ENCODE measurements at regions not wholly inside any gene's neighbourhood (a gene's known extent, or its start where the extent isn't known, plus 50 kb on each side); places are given as distances from the start of the nearest gene placed in this dataset.
"Not testable (repeated sequence)": the region's sequence is repeated elsewhere in the genome, so short reads cannot be mapped to it uniquely, and the experiment has no call there.

GRCh38 chr5:155116456-155117251 lies 103.1 kb downstream of the KIF4B start:
- DNase-seq, result no peak

DNA sequence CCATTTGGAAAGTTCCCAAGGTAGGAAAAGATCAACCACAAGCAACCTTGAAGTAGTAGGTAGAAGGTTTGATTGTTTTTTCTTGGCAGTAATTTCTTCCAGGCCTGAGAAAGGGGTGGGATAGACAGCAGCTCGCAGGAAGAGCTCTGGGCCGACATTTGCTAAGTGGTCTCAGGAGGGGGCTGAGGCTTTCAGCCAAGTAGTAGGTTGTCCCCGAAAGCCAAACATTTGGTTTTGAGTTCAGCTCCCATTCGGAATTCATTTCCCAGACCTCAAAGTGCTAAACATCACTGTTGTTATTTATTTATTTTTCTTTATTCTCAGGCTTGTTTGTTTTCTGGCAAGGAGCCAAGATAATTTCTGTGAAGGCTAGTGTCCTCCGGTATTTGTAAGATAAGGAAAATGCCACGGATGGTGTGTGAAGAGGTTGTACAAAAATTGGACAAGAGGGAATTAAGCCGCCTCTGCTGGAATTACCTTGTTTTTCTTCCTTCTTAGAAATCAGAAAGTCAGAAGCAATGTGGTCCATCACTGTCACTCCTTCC lies 112.1 kb downstream of the KIF4B start:
- DNase-seq, result no peak

- DNase-seq, result no peak
Observed at GRCh38 chr5:155126573-155126972, 113.0 kb downstream of the KIF4B start.

DNA sequence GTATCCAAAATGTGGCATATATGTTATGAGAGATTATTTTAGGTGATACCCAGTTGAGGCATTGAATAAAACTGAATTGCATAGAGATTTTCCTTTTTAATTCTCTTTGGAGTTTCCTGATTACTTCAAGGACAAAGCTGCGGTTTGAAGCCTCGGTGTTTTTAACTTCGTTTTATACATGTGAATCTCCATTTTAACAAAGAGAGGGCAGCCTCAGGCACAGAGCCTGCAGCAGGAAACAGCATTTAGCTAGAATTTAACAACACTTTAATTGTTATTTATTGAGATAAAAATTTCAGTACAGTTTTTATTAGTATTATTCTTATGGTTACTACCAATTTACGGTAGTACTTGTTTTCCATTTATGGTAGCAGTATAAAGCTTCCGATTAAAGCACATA lies 114.0 kb downstream of the KIF4B start:
- no peak for DNase-seq

DNA sequence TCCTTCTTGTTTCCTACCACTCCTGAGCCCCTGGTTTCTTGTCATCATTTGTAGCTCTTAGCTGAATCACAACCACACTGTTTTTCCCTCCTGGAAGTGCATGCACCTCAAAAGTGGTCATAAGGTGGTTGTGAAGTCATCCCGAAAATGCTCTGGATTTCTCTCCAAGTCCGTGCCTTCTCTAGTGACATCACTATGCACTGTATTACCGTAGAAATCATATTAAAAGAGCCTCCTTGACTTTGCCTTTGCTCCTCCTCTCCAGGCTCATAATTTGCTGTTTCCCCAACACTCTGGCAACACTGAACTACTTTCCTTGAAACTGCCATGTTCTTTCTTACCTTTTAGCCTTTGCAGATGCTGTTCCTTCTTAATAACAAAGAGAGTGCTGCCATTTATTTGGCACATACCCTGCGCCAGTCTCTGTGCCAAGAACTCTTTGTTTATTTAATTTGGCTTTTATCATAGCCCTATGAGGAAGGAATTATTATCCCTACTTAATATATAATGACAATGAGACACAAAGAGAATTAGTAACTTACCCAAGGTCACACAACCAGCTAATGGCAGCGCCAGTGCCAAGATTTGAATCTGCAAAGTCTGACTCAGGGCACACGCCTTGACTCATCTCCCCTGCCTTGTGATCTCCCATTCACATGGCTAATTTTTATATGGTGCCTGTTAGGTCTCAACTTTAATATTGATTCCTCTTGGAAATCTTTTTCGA lies 115.4 kb downstream of the KIF4B start:
- no peak for DNase-seq

DNA sequence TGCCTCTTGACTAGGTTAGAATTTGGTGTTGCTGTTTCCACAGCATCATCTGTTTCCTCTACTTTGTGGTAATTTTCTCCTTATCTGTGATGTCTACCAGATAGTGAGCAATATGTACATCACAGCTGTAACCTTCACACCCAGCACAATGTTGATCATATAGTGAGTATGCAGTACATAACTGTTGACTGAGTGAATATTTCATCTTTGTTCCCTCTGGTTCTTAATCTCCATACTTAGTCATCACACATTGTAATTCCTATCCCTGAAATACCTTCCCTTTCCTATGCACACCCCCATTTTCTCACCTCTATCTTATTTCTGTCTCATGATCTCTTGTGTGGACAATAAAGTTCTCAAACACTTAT lies 115.9 kb downstream of the KIF4B start:
- DNase-seq, result no peak

GRCh38 chr5:155134130-155134529 lies 120.6 kb downstream of the KIF4B start:
- no peak for DNase-seq

GRCh38 chr5:155136216-155136850 lies 122.8 kb downstream of the KIF4B start:
- DNase-seq, result no peak

GRCh38 chr5:155137683-155138082 lies 124.1 kb downstream of the KIF4B start:
- DNase-seq, result no peak

- DNase-seq, result no peak
Observed at GRCh38 chr5:155140646-155141045, 127.1 kb downstream of the KIF4B start.

DNA sequence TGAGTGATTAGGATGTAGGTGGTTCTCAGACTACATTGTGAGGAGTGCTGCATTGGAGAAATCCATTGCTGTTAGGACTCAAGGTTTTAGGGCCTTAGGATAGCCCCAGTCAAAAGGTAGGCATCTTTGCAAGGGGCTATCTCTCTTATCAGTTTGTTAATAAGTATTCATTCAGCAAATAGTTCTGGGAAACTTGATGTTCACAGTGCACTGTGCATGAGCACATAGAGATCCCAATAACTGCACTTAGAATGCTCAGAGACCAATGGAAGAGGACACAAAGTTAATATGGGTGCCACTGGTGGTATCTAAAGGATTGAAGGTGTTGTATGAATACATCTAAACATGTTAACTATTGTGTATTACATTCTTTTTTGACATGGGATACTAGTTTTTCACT lies 131.4 kb downstream of the KIF4B start:
- DNase-seq, result no peak

DNA sequence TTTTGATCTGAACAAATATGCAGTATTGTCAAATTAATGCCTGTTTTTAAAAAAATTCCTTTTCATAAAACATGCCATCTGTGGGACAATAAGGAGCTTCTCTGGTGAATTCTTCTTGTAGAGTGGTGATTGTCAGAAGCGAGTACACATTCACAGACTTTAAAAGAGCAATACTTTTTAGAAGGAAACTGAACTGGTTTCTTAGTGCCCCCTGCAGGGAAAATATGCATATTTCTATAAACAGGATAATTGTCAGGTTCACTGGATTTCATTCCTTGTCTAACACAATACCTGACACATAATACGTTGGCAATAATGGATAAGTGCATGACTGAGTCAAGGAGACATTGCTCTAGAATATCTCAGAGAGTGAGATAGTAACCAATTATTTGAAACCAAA lies 133.7 kb downstream of the KIF4B start:
- DNase-seq, result no peak

DNA sequence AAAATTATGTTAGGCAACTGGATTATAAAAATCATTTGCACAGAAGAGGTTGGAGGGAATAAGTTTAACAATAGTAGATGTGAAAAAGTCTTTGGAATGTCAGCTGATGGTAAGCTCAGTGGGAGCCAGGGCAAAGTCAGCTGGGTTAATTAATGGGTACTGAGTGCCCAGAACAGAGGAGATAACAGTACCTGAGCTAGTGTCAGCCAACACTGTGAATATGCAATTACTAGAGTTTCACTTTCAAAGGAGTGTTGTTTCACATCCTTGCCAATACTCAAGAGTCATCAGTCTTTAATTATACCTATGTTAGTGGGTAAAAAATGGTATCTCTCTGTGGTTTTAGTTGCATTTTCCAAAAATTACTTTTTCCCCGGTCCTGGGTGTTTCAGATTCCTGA lies 135.1 kb downstream of the KIF4B start:
- DNase-seq, result no peak

DNA sequence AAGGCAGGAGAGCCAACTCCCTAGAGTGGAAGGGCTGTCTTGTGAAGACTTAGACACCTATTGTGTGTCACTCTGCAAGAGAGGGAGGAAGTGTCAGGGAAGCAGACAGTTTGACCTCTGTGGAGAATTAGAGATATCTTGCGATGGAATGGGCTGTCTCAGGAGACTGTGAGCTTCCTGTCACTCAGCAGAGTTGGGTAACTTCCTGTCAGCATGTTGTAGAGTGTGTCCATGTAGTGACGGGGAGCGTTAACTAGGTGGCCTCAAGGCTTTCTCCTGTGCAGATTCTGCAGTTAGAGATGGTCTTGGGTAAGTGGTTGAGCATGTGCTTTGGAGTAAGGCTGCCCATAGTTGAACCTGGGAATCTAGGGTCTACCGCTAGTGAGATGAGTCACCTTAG lies 136.5 kb downstream of the KIF4B start:
- DNase-seq, result no peak

DNA sequence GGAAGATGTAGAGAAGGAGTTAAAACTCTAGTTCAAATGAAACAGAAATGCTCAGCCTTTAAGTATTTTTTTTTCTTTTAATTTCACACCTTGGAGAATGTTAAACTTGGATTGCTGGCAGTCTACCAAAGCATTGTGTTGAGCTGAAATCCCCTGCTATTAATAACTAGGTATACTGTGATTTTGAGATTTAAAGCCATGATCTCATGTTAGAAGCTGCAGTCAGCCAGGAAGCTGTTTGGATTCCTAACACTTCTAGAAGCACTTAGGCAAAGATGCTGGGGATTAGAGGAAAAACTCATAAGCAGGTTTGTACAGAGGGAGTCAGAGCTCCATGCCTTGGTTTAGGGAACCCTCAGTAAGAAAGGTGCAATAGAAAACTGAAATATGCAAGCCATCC lies 141.4 kb downstream of the KIF4B start:
- DNase-seq, result no peak

- DNase-seq, result not testable (repeated sequence)
Observed at GRCh38 chr5:155163084-155163483, 149.5 kb downstream of the KIF4B start.

- no peak for DNase-seq
Observed at GRCh38 chr5:155167736-155168135, 154.2 kb downstream of the KIF4B start.

DNA sequence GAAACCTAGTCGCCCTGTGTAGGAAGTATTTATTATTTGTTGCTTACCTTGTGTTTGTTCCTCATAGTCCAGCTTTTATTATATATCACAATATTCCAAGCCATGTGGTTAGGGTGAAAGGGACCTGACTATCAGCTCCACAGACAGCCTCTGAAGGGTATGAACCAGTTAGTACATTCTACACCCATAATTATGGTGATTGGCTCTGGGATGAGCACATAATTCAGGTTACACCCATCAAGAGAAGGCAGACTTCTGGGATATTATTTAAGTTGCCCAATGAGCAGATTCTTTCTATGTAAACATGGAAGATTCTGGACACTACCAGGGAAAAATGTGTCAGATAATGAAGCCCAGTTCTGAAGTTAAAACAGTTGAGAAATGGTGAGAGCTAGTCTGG lies 168.0 kb downstream of the KIF4B start:
- no peak for DNase-seq

DNA sequence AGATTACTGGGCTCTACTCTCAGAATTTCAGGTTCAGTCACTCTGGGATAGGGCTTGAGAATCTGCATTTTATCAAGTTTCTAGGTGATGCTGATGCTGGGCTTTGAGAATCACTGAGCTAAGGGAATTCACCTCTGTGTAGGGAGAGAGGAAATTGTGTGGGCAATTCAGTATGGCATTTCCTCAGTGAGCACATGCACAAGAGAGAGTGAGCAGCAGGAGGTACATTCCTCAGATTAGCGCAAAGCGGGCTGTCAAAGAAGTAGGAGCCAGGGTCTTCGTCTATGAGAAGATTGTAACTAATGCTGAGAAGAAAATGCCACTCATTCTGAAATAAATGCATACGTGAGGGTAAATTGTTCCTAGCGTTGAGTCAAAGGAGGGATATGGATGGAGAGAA lies 175.9 kb downstream of the KIF4B start:
- DNase-seq, result no peak

- no peak for DNase-seq
Observed at GRCh38 chr5:155189981-155190380, 176.4 kb downstream of the KIF4B start.

- no peak for DNase-seq
Observed at GRCh38 chr5:155193029-155193428, 179.5 kb downstream of the KIF4B start.

- DNase-seq, result no peak
Observed at GRCh38 chr5:155193483-155194107, 180.0 kb downstream of the KIF4B start.

DNA sequence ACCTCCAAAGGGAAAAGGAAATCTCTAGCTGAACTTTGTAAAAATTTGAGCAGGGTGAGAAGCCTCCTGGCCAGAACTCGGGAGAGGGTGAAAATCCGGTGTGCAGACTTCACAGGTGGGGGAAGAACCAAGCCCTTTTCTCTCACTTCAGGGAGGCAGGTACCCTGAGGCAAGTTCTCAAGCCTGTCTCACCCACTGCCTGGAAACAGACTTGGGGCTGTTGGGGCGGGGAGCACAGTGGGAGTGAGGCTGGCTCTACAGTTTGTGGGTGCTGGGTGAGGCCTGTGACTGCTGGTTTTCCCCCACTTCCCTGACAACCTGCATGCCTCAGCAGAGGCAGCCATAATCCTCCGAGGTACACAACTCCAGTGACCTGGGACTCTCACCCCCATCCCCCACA lies 187.1 kb downstream of the KIF4B start:
- no peak for DNase-seq
